ENCODE measurements at regions not wholly inside any gene's neighbourhood (a gene's known extent, or its start where the extent isn't known, plus 50 kb on each side); places are given as distances from the start of the nearest gene placed in this dataset.

GRCh38 chr15:93759629-93760028, 471.7 kb upstream of the MCTP2 start:
- TF ChIP-seq POLR2A (IDR thresholded peaks at IDR 0.05) (no peak), CTCF (IDR thresholded peaks at IDR 0.05) (no peak)
